Suprapubic skin (tissue), 4 donors: ENCODE measurements at regions not wholly inside any gene's neighbourhood (a gene's known extent, or its start where the extent isn't known, plus 50 kb on each side); places are given as distances from the start of the nearest gene placed in this dataset.

Source experiments
- CTCF ChIP-seq, 2 donors: fragments of 200-600 bp in 1 of 2; fragments of 450-650 bp in 1 of 2; sonication (generic) in 1 of 2; IDR thresholded peaks; one replicate each; pipeline ENCODE4 v1.5.1; 2016 to 2019; ENCODE audit warnings: antibody characterized with exemption in 2 of 2, mild to moderate bottlenecking in 1 of 2, moderate library complexity in 1 of 2
- POLR2A ChIP-seq, 2 donors: fragments of 450-650 bp; IDR thresholded peaks; one replicate each; pipeline ENCODE4 v1.6.1; 2017; ENCODE audit warnings: antibody characterized with exemption in 2 of 2, mild to moderate bottlenecking in 2 of 2, moderate library complexity in 2 of 2
- POLR2AphosphoS5 ChIP-seq, 3 donors: sonication (generic); formaldehyde crosslinking; IDR thresholded peaks; one replicate each; pipeline ENCODE4 v1.6.1; 2017; ENCODE audit warnings: antibody characterized with exemption in 3 of 3

- no peak for TF ChIP-seq CTCF (IDR thresholded peaks at IDR 0.05)
- TF ChIP-seq POLR2AphosphoS5 (IDR thresholded peaks at IDR 0.05): no peak
- TF ChIP-seq POLR2A (IDR thresholded peaks at IDR 0.05): no peak
Observed at GRCh38 chr17:74088285-74088933, 115.1 kb upstream of the RPL38 start.
